Nephron (organoid): ENCODE measurements at regions not wholly inside any gene's neighbourhood (a gene's known extent, or its start where the extent isn't known, plus 50 kb on each side); places are given as distances from the start of the nearest gene placed in this dataset.

ENCODE experiments used
- H3K27ac Mint-ChIP-seq, 3 experiments: 2 replicates each; pipeline ENCODE4 v1.8.0; 2020; ENCODE audit warnings: mixed read lengths in 3 of 3, mild to moderate bottlenecking in 2 of 3, moderate library complexity in 1 of 3
- H3K27me3 Mint-ChIP-seq: 2 replicates; pipeline ENCODE4 v1.8.0; 2021; ENCODE audit warnings: low read depth, mild to moderate bottlenecking, moderate library complexity, mixed read lengths
- H3K36me3 Mint-ChIP-seq: 2 replicates; pipeline ENCODE4 v1.8.0; 2020; ENCODE audit warnings: low read depth, mixed read lengths
- H3K4me1 Mint-ChIP-seq: 2 replicates; pipeline ENCODE4 v1.8.0; 2020; ENCODE audit warnings: mixed read lengths
- H3K4me3 Mint-ChIP-seq, 3 experiments: 2 replicates each; pipeline ENCODE4 v1.8.0; 2020; ENCODE audit warnings: mild to moderate bottlenecking in 3 of 3, mixed read lengths in 3 of 3, moderate library complexity in 2 of 3
- H3K9me3 Mint-ChIP-seq: 2 replicates; pipeline ENCODE4 v1.8.0; 2020; ENCODE audit warnings: mixed read lengths
- CTCF ChIP-seq, 3 experiments: fragments of 200-600 bp; sonication (generic); IDR thresholded peaks; one replicate each; pipeline ENCODE4 v1.5.0; 2021; ENCODE audit warnings: antibody characterized with exemption in 3 of 3; ENCODE audit not compliant: unreplicated experiment in 3 of 3

- Mint-ChIP-seq H3K36me3 (no peaks in the 10 kb centered on the region), H3K4me3 (no peak overlapping the region), H3K9me3 (no peaks in the 10 kb centered on the region), H3K27ac (peak overlapping the region; percentile 45 to 85 (median 74)), H3K27me3 (peaks cover 38% of the 10 kb centered on the region), H3K4me1 (peaks cover 82% of the 10 kb centered on the region)
- no peak for TF ChIP-seq CTCF (IDR thresholded peaks at IDR 0.05; ENCODE audit: unreplicated experiment in 3 of 3)
These were observed 78.9 kb downstream of the CPN2 start for GRCh38 chr3:194272221-194272620.

GRCh38 chr3:194272861-194273742 lies 78.0 kb downstream of the CPN2 start:
- Mint-ChIP-seq H3K27ac (peak overlapping the region; percentile 45 to 85 (median 74)), H3K9me3 (no peaks in the 10 kb centered on the region), H3K27me3 (peaks cover 35% of the 10 kb centered on the region), H3K4me3 (no peak overlapping the region), H3K36me3 (no peaks in the 10 kb centered on the region), H3K4me1 (peaks cover 82% of the 10 kb centered on the region)
- TF ChIP-seq CTCF (IDR thresholded peaks at IDR 0.05; ENCODE audit: unreplicated experiment in 3 of 3) = no peak

- no peak overlapping the region for H3K4me3 Mint-ChIP-seq
- no peak for TF ChIP-seq CTCF (IDR thresholded peaks at IDR 0.05; ENCODE audit: unreplicated experiment in 3 of 3)
- H3K9me3 Mint-ChIP-seq = no peaks in the 10 kb centered on the region
- H3K27me3 Mint-ChIP-seq = peaks cover 35% of the 10 kb centered on the region
- H3K27ac Mint-ChIP-seq = peak overlapping the region; percentile 46 to 74 (median 72)
- peaks cover 82% of the 10 kb centered on the region for H3K4me1 Mint-ChIP-seq
- H3K36me3 Mint-ChIP-seq = no peaks in the 10 kb centered on the region
These were observed 77.3 kb downstream of the CPN2 start for GRCh38 chr3:194273743-194274310.

- peaks cover 82% of the 10 kb centered on the region for H3K4me1 Mint-ChIP-seq
- no peaks in the 10 kb centered on the region for H3K36me3 Mint-ChIP-seq
- peak overlapping the region; percentile 72 to 86 (median 81) for H3K27ac Mint-ChIP-seq
- peaks cover 42% of the 10 kb centered on the region for H3K27me3 Mint-ChIP-seq
- H3K4me3 Mint-ChIP-seq = peak overlapping the region in 2 of 3 experiments; percentile 2 to 22
- H3K9me3 Mint-ChIP-seq = no peaks in the 10 kb centered on the region
- TF ChIP-seq CTCF (IDR thresholded peaks at IDR 0.05; ENCODE audit: unreplicated experiment in 3 of 3) = no peak
These were observed 76.6 kb downstream of the CPN2 start for GRCh38 chr3:194274424-194275085.

- TF ChIP-seq CTCF (IDR thresholded peaks at IDR 0.05; ENCODE audit: unreplicated experiment in 3 of 3) = no peak
- Mint-ChIP-seq H3K27ac (peak overlapping the region; percentile 72 to 86 (median 81)), H3K27me3 (peaks cover 41% of the 10 kb centered on the region), H3K9me3 (no peaks in the 10 kb centered on the region), H3K36me3 (no peaks in the 10 kb centered on the region), H3K4me3 (peak overlapping the region in 2 of 3 experiments; percentile 2 to 15), H3K4me1 (peaks cover 83% of the 10 kb centered on the region)
These were observed 75.8 kb downstream of the CPN2 start for GRCh38 chr3:194275291-194275690.
